GM21529 (cell line): ENCODE measurements at regions not wholly inside any gene's neighbourhood (a gene's known extent, or its start where the extent isn't known, plus 50 kb on each side); places are given as distances from the start of the nearest gene placed in this dataset.

Experiments used
- ATAC-seq: cut with Tn5 transposase; IDR thresholded peaks from one replicate; pipeline ENCODE4 v1.9.1; 2021; ENCODE audit not compliant: unreplicated experiment

GRCh38 chr10:3982746-3983442, 197.9 kb upstream of the KLF6 start:
- ATAC-seq: no peak

- no peak for ATAC-seq
These were observed 196.3 kb upstream of the KLF6 start for GRCh38 chr10:3981300-3981699.

GRCh38 chr10:3980660-3981059, 195.7 kb upstream of the KLF6 start:
- ATAC-seq: no peak

DNA sequence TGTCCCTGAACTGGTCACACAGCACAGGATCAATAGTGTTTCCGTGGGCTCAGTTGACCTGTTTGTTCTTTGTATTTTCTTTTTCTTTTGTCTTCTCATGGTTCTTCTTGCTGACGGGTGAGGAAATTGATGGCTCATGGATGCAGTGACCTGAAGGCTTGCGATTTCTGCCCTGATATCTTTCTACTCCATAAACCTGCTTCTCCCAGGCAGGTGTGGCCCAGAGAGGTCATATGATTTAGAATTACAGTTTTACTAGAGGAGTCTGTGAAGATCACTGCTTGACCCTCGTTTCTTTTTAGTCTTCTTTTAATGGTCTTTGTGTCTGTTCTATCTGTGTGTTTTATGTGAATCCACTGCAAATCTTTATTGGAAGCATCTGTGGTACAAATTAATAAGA, 195.1 kb upstream of the KLF6 start:
- no peak for ATAC-seq

DNA sequence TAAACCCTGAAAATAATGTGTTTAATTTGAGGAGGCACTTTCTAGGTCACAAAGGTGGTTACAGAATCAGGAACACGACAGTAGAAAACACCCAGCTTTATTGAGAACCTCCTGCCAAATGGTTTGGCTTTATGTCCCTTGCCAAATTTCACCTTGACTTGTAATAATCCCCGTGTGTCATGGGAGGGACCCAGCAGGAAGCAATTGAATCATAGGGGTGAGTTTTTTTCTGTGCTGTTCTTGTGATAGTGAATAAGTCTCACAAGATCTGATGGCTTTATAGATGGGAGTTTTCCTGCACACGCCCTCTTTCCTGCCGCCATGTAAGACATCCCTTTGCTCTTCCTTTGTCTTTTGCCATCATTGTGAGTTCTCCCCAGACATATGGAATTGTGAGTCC, 193.8 kb upstream of the KLF6 start:
- no peak for ATAC-seq

DNA sequence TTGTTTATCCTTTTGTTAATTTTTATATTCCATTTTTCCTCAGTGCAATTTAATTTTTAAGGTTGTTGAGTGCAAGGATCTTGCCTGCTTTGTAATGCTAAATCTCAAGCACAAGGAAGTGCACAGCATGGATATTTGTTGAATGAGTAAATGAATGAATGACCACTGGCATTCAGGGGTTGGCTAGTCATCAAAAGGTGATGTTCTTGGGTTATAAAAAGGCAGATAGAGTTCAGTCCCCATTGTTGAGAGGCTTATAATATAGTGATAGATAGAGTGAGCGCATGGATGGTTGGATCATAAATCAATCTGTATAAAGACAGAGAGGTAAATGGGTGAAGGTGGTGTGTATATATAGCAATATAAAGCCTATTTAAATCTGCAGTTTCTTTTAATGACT, 193.2 kb upstream of the KLF6 start:
- no peak for ATAC-seq

DNA sequence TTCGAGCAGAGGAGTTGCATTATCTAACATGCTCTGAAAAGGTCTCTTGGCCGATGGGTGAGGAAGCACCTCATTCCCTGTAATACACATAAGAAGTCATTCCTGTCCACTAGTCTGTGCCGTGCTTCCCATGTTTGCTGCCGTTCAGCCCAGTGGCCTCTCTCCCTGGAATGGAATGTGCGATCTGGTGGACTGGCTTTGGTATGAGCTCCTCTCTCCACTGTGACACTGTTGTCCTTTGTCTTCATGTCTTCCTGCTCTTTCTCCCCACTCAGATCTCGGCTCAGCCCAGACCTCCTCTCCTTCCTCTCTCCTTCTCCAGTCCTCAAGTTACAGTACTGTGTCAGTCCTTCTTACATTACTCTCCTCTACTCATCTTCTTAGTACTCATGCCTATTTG, 192.8 kb upstream of the KLF6 start:
- ATAC-seq: no peak

DNA sequence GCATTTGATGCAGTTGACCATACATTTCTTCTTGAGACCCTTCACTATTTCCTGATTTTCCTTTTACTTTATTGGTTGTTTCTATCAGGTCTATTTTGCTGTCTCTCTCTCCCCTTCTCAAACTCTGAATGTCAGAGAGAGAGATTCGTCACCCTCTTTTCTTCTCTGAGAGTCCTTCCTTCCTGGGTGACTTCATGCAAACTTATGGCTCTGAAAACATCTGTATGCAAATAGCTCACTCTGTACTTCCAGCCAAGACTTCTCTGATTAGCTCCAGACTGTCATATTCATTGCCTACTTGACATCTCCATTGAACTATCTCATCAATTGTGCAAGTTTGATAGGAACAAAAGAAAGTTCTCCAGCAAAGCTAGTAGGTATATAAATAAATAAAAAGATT, 191.7 kb upstream of the KLF6 start:
- ATAC-seq: no peak

DNA sequence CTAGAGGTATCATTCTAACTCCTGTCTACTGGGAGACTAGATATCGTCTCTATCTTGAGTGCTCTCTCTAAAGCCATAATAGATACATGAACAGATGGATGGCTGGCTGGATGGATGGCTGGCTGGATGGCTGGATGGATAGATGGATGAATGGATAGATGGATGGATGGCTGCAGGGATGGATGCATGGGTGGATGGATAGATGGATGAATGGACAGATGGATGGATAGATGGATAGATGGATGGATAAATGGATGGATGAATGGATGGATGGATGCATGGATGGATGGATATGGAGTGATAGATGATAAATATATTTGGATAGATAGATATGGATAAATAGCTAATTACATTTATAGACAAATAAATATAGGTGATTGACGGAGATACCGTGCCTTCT, 191.2 kb upstream of the KLF6 start:
- no peak for ATAC-seq

DNA sequence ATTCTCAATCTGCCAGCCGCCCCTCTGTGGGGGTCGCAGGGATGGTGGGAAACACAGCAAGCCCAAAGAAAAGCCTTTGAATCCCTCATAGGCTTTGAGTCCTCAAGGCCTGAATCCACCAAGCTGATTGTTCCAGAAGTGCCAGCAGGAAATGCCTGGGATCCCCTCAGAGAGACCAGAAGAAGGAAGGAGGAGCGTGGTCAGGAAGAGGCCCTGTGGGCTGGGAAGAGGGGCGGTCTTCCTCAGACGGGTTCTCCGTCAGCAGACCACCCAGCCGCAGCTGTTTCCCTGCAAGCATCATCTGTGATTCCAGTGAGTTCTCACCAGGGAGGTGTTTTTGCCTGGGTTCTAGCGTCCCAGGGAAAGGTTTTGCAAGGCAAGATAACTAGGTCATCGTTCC, 190.0 kb upstream of the KLF6 start:
- no peak for ATAC-seq

DNA sequence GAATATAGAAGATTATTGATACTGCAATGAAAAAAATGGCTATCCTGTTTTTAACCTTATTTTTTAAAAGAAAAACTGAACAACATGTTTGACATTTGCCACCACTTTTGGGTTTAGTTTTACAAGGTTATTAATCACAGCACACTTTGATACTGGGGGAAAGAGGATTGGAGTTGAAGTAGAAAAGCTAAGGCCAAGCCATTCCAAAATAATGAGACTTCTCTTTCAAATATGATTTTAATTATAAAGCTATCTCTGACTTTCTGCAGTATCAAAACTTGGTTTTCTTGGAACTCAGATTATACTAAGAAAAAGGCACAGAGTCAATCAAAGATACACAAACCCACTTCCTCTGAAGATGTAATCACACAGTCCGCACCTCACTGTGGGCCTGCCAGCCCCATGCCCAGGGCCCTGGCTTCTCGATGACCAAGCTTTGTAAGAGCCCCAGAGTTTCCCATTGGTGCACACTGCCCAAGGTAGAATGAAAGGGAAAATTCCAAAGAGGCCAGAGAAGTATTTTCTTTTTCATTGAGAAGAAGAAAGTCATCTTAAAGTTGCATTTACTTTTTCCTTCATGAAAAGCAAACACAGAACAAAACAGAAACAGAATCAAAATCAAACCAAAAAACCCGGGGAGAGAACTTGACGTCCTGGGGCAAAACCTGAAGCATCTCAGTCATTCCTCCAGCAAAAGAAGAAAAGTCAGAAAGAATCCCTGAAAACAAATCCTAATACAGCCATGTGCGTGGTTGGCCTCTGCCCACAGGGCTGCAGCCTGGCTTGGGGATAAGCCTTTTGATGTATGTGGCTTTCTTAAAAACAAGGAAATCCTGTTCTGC, 187.7 kb upstream of the KLF6 start:
- ATAC-seq: no peak

- no peak for ATAC-seq
These were observed 186.7 kb upstream of the KLF6 start for GRCh38 chr10:3971713-3972112.

- ATAC-seq: no peak
These were observed 185.1 kb upstream of the KLF6 start for GRCh38 chr10:3969876-3970666.

DNA sequence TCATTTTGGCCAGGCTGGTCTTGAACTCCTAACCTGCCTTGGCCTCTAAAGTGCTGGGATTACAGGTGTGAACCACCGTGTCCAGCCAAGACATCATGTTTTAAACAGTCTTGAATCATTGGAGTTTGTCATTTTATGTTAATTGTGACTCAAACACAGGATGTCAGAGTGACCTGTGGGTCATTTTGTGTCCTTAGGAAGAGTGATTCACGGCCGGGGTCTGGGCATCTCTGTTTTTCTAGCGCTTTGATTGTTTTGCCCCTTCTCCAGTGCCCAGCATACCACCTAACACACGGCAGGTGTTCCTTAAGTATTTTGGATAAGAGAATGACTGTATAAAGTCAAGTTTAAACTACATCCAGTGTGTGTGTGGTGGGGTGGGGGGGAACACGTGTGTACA, 183.7 kb upstream of the KLF6 start:
- no peak for ATAC-seq

GRCh38 chr10:3964516-3964915, 179.5 kb upstream of the KLF6 start:
- ATAC-seq: no peak

DNA sequence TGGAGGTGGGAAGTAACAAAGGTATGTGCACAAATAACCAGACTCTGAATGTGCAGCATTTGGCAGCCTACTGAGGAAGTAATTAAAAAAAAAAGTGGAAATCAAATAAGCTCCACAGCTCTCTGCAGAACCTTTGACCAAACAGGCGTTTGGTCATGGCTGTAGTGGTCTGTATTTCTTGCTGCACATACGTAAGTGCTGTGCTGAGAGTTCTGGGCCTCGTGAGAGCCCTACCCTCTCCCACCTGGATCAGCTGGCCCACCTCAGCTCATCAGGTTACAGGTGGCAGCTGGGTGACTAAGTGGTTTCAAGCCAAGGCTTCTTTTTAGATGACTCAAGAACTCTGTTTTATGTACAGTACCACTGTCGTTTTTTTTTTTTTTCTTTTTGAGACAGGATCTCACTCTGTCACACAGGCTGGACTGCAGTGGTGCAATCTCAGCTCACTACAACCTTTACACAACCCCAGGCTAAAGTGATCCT, 178.2 kb upstream of the KLF6 start:
- ATAC-seq: no peak

DNA sequence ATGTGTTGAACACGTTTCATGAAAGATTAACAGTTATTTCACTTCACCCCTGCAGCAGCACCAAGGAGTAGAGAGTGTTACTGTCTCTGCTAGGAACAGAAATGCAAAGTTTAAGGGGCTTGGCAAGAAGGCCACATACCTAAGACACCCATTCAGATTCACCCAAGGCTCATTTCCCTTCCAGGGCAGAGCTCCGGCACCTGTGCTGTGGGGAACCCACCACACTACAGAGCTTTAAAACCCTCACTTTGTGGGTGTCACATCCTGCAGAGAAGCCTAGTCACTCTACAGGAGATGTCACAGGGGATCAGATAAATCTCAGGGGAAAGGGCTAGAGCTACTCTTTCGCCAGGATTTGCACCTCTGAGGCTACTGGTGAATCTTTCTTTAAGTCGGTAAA, 176.1 kb upstream of the KLF6 start:
- ATAC-seq: no peak

DNA sequence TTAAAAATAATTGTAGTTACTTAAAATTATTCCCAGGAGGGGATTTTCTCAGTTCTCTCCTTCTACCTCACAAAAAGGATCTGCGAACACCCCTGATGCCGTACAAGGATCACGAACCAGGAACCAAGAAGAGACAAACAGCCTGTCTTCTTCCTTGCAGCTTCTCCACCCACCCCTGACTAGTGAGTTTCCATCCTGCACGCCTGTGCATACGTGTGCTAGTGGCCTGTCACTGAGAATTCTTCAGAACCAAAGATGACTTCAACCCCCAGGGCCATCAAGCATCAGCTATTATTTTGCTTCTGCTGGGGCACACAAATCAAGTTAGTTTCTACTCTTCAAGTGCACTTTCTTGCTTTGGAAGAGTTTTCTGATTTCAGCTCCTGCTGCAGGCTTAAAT, 175.5 kb upstream of the KLF6 start:
- ATAC-seq: no peak

DNA sequence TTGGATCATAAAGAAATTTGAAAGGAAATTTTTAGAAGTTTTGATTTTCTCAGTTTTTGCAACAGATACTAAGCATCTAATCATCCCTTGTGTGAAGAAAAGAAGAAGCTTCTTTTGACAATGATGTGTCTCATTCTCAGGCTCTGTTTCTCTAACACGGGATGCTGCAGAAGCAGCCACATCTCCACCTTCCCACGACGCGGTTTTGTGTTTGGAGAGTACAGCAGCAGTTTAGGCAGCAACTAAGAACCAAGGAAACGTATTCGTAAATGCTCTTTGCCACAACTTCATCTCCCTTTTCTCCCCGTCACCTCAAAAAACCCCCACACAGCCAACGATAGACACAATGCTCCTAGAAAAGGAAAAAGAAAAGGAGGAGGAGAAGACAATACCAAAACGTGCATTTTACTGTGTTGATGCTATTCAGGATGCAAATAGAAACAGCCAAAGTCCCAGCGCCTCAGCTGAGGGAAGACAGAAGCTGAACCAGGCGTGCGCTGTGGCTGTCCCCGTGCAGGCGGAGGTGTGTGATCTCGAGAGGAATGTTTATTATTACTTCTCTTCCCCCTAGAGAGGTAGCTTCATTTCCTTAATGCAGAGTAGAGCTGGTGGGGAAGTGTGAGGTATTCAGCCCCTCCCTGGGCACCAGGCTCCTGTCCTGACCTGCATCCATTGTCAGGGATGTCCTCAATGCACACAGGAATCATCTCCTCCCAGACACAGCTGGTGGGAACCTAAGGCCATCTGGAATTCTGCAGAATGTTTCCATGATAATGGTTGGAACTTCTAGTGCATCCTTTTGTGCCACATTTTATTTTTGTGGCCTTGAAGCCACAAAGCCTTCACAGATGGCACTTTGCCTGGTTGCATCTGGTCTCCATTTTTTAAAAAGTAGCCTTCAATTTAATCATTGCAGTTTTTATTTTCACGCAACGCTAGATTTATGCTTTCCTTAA, 174.6 kb upstream of the KLF6 start:
- ATAC-seq: no peak

DNA sequence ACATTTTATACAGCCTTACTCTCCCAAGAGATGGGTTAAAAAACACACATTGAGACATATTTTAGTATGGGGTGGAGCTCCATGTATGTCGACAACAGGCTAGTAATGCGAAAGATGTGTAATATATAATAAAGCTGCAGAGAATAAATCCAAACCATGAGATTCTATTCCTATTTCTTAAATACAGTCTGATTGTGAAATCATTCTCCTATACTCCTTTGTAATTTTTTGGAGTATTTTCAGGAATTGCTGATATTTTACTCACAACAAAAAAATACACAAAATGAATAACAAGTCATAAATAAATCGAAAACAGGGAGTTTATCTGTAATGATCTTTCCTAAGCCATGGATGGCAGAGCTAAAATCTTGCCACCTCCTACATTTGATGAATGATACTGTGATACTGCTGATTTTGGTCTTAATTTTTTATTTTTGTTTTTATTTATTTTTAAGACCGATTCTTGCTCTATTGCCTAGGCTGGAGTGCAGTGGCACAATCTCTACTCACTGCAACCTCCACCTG, 173.5 kb upstream of the KLF6 start:
- ATAC-seq: no peak
